Stimulated activated CD4-positive, alpha-beta T cell treated with anti-CD3 and anti-CD28 coated beads, Interleukin-12 subunit alpha, Interleukin-12 subunit beta, amount 100 ng/mL, for 24 hours (primary cell): ENCODE measurements at regions not wholly inside any gene's neighbourhood (a gene's known extent, or its start where the extent isn't known, plus 50 kb on each side); places are given as distances from the start of the nearest gene placed in this dataset.
"Not testable (repeated sequence)": the region's sequence is repeated elsewhere in the genome, so short reads cannot be mapped to it uniquely, and the experiment has no call there.

ENCODE experiments used
- DNase-seq, 2 experiments: peaks; one replicate each; pipeline ENCODE4 v3.0.0-alpha.2; 2020; ENCODE audit warnings: low read depth in 2 of 2

DNA sequence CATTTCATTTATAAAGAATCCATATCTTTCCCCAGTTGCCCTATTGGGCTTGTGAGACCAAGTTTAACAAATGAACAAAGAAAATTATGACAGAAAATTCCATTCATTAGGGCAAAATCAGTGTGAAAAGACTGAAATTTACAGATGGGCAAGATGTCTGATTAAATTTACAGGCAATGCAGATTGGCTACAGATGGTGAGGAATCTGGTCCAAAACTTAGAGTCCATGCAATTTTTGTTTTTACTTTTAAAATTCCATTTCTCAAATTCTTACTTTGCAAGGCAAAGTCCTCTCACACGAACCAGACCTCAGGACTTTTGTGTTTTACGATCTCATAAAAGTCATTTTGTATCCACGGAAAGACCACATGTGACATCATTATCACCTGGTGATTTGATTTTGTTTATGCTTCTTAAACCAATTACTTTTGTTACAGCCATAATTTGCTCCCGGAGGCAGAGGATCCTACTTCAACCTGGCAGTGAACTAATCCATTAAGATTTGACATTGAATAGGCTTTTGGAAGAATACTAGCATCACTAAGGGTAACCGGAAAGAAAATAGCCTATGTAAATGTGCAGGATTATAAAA, 843.7 kb upstream of the CHORDC1 start:
- no peak for DNase-seq

- not testable (repeated sequence) for DNase-seq
These were observed 840.5 kb upstream of the CHORDC1 start for GRCh38 chr11:91063399-91063798.

- no peak for DNase-seq
These were observed 825.0 kb upstream of the CHORDC1 start for GRCh38 chr11:91047882-91048281.

DNA sequence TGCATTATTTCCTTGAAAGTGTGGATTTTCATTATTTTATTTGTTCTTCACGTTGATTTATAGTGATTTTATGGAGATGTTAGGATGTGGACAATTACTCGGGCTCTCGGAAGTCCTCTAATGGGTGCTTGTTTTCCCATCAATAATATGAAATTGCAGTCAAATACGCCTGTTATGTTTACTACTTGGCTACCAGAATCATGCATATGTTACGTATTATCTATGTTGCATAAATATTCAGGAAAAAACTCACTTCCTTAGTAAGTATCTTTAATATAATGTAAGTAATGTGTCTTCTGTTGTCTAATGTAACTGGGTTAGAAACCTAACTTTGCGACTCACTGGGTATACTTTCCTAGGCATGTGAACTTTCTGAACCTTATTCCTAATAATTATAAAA, 823.4 kb upstream of the CHORDC1 start:
- no peak for DNase-seq

DNA sequence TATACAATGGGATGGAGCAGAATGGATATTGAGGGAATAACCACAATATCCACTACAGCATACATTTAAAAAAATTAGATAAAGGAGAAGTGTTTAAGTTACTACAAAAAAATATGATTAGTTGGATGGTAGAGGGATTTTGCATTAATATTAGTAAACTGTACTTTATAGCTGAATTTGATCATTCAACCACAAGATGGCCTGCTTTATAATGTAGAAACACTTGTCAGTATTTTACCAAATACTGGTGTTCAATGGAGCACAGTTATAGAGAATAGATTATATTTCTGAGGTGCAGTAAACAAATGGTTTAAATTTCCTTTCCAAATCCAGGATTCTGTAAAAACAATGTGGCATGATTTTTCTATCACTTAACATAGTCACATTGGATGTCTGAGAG, 818.8 kb upstream of the CHORDC1 start:
- no peak for DNase-seq

DNA sequence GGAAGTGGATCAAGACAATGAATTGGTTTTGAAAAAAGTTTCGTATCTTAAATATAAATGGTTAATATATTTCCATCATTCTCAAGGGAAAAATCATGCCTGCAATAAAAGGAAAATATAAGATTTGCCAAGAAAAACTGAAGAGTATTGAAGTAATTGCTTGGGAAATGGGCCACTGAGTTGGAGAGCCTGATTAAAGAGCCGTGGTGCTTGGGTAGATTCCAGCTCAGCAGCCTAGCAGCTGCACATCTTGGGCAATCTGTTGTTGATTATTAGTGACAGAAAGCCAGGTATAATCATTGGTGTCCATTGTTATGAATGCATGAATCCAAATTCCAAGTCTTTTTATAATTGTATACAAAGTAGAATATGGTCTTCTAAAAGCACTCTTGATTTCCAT, 800.9 kb upstream of the CHORDC1 start:
- no peak for DNase-seq

GRCh38 chr11:91011503-91011902, 788.7 kb upstream of the CHORDC1 start:
- no peak for DNase-seq

DNA sequence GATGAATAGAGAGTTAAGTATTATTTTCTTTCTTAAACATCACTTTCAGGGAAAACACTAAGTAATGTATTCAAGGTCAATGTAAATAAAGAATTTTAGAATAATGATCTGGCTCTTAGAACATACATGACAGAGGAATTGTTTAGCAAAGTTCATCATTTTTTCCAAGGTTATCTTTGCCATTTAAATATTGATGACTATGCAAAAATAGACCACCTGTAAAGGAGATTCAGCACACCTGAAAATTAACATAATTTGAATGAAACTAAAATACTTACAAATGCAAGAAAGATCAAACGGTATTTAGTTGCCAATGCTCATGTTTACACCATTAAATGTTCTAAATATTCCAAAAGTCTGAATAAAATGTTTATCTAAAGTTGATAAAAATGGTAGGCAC, 782.6 kb upstream of the CHORDC1 start:
- no peak for DNase-seq

DNA sequence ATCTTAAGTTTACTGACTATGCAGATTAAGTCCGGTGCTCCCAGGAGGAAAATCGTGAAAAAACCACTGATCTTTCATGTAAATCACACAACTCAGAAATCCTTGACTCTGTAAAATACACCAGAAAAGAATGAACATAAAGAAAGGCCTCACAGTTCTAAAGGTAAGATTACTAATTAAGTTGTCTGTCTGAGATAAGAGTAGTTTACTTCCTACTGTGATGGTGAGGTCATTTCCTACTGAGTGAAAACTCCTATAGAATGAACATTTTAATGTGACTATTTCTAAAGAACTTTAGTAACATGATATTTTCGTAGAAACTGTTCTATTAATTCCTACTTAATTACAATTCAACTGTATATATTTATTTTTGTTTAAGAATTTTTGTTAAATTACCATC, 774.4 kb upstream of the CHORDC1 start:
- no peak for DNase-seq

DNA sequence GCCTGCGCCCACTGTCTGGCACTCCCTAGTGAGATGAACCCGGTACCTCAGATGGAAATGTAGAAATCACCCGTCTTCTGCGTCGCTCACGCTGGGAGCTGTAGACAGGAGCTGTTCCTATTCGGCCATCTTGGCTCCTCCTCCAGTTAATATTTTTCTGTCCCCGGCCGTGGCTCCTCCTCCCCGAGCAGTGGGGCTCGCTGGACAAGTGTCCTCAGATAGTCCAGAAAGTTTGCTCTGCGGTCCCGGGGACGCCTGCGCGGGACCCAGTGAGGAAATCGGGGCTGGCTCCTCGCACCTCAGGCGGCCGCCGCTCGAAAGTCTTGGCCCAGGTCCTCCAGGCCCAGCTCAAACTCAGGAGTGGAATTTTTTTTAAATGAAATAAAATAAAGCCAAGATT, 749.3 kb upstream of the CHORDC1 start:
- not testable (repeated sequence) for DNase-seq

- no peak for DNase-seq
These were observed 725.1 kb upstream of the CHORDC1 start for GRCh38 chr11:90947930-90948329.

DNA sequence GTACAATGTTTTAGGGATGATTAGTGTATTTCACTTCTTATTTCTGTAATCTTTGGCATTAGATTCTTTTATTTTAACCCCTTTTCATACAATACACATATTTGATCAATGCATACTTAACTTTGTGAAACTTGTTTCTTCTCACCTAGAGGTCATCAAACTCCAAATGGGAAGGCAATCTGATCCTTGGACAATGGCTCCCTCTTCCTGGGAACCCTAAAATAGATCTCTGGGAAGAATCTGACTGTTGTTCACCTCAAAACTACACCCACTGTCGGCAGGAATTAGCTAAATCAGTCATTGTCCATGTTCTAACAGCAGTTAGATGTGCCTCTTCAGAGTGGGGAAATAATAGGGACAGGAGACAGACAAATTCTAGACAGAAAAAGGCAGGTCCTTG, 707.4 kb upstream of the CHORDC1 start:
- DNase-seq, result no peak

GRCh38 chr11:90919332-90919731, 696.5 kb upstream of the CHORDC1 start:
- no peak for DNase-seq

- DNase-seq, result no peak
These were observed 693.9 kb upstream of the CHORDC1 start for GRCh38 chr11:90916706-90917105.

GRCh38 chr11:90913131-90913668, 690.4 kb upstream of the CHORDC1 start:
- no peak for DNase-seq

DNA sequence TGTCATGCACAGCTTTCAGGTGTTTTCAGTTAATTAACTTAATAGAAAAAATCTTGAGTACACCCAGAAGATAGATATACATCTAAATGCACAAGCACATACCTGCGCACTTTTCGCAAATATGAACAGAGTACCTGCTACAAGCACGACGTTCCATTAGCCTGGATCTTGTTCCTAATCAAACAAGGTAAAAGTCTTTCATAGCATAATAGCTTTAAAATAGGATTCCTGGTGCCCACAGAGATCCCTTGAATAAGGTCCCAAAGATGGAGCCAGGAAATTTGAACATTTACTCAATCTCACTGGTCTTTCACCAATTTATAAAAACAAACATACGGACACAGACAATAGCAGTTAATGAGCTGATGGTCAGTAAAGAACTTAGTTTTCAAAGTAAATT, 689.8 kb upstream of the CHORDC1 start:
- no peak for DNase-seq

GRCh38 chr11:90911192-90911591, 688.3 kb upstream of the CHORDC1 start:
- DNase-seq, result no peak

- no peak for DNase-seq
These were observed 685.2 kb upstream of the CHORDC1 start for GRCh38 chr11:90908074-90908473.

- DNase-seq, result no peak
These were observed 673.0 kb upstream of the CHORDC1 start for GRCh38 chr11:90895850-90896249.

- DNase-seq, result no peak
These were observed 667.5 kb upstream of the CHORDC1 start for GRCh38 chr11:90890347-90890746.

DNA sequence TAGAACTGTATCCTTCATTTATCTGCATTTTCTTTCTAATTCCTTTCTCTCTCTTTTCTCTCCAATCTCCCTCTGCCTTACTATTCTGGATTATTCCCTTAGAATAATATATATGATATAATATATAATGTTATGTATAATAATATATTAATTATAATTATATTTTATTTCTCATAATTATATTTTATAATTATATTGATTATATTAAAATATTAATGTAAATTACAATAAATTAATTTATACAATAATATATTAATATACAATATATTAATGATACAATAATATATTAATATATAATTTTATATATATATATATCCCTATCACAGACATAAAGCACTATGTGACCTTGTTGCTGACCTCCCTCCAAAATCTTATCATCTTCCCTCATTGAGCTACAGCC, 661.3 kb upstream of the CHORDC1 start:
- no peak for DNase-seq

DNA sequence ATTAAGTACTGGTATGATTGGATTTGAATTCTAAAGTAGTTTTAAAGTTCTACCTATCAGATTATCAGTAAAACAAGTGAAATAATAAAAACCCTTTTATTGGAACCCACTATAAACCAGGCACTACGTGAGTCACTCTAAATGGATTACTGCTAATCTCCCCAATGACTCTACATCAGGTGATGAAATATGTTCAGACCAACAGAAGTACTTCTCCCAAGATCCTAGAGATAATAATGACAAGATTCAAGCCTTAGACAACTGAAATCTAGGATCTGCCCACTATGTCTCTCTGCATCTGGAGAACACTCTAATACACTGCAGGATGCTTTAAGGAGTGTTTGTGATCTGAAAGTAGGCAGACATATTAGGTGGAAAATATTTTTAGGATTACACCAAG, 652.1 kb upstream of the CHORDC1 start:
- DNase-seq, result no peak

DNA sequence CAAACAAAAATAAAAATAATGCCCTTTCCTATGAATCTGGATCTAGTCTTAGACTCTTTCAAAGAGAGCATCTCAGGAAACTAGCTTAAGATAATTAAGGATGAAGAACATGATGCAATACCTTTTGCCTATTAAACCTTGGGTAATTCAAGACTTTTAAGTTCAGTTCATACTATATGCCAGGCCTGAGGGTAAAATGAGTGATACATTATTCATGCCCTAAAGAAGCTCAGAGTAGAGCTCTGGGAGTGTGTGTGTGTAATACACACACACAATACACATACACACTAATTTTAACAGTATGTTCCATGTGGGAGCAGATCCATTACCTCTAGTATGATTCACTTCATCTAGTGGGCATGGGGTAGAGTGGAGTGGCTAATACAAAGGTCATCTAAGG, 651.4 kb upstream of the CHORDC1 start:
- DNase-seq, result no peak

- DNase-seq, result no peak
These were observed 644.6 kb upstream of the CHORDC1 start for GRCh38 chr11:90867416-90867815.
